NCI-H446 treated with DMSO at 0.1 percent for 48 hours (cell line): ENCODE measurements at regions not wholly inside any gene's neighbourhood (a gene's known extent, or its start where the extent isn't known, plus 50 kb on each side); places are given as distances from the start of the nearest gene placed in this dataset.
"Not testable (repeated sequence)": the region's sequence is repeated elsewhere in the genome, so short reads cannot be mapped to it uniquely, and the experiment has no call there.

Experiments
- DNase-seq: peaks from one replicate; lab custom pipeline; 2025; lab: John Stamatoyannopoulos, UW

- no peak for DNase-seq
Observed at GRCh38 chr5:86228147-86228546, 389.6 kb upstream of the COX7C start.

GRCh38 chr5:86232246-86232645, 385.5 kb upstream of the COX7C start:
- no peak for DNase-seq

- DNase-seq: no peak
Observed at GRCh38 chr5:86244153-86244552, 373.6 kb upstream of the COX7C start.

GRCh38 chr5:86257871-86258270, 359.9 kb upstream of the COX7C start:
- DNase-seq: no peak

GRCh38 chr5:86284400-86285190, 333.1 kb upstream of the COX7C start:
- not testable (repeated sequence) for DNase-seq

GRCh38 chr5:86287437-86287836, 330.3 kb upstream of the COX7C start:
- DNase-seq: not testable (repeated sequence)

GRCh38 chr5:86289786-86290185, 328.0 kb upstream of the COX7C start:
- not testable (repeated sequence) for DNase-seq

- not testable (repeated sequence) for DNase-seq
Observed at GRCh38 chr5:86292811-86293210, 324.9 kb upstream of the COX7C start.

GRCh38 chr5:86302643-86303042, 315.1 kb upstream of the COX7C start:
- not testable (repeated sequence) for DNase-seq

- DNase-seq: not testable (repeated sequence)
Observed at GRCh38 chr5:86305050-86305449, 312.7 kb upstream of the COX7C start.

GRCh38 chr5:86314951-86315350, 302.8 kb upstream of the COX7C start:
- no peak for DNase-seq

- DNase-seq: no peak
Observed at GRCh38 chr5:86320266-86320665, 297.5 kb upstream of the COX7C start.

GRCh38 chr5:86329318-86329717, 288.4 kb upstream of the COX7C start:
- DNase-seq: no peak

GRCh38 chr5:86330736-86331135, 287.0 kb upstream of the COX7C start:
- DNase-seq: no peak

- no peak for DNase-seq
Observed at GRCh38 chr5:86332851-86333250, 284.9 kb upstream of the COX7C start.

- no peak for DNase-seq
Observed at GRCh38 chr5:86337667-86338460, 279.9 kb upstream of the COX7C start.

GRCh38 chr5:86354664-86355063, 263.1 kb upstream of the COX7C start:
- DNase-seq: no peak

- DNase-seq: no peak
Observed at GRCh38 chr5:86360801-86361200, 256.9 kb upstream of the COX7C start.

GRCh38 chr5:86371061-86371460, 246.7 kb upstream of the COX7C start:
- DNase-seq: no peak

GRCh38 chr5:86374611-86375010, 243.1 kb upstream of the COX7C start:
- no peak for DNase-seq

GRCh38 chr5:86376214-86376613, 241.5 kb upstream of the COX7C start:
- DNase-seq: no peak

- DNase-seq: no peak
Observed at GRCh38 chr5:86403190-86403589, 214.6 kb upstream of the COX7C start.

GRCh38 chr5:86404256-86404655, 213.5 kb upstream of the COX7C start:
- no peak for DNase-seq
